Left ventricle myocardium inferior (tissue), 1 donor: ENCODE measurements at regions not wholly inside any gene's neighbourhood (a gene's known extent, or its start where the extent isn't known, plus 50 kb on each side); places are given as distances from the start of the nearest gene placed in this dataset.

Experiments used
- DNase-seq: peaks from one replicate; pipeline ENCODE4 v3.0.0-alpha.2; 2020
- H3K27ac ChIP-seq: fragments of 200-600 bp; replicated peaks from 2 replicates; pipeline ENCODE4 v1.8.0; 2021
- H3K27me3 ChIP-seq: fragments of 200-600 bp; 2 replicates; pipeline ENCODE4 v1.8.0; 2021; ENCODE audit warnings: low read depth
- H3K36me3 ChIP-seq: fragments of 200-600 bp; 2 replicates; pipeline ENCODE4 v1.8.0; 2021
- H3K4me1 ChIP-seq: fragments of 200-600 bp; 2 replicates; pipeline ENCODE4 v1.8.0; 2021
- H3K4me3 ChIP-seq: fragments of 200-600 bp; 2 replicates; pipeline ENCODE4 v1.8.0; 2021; ENCODE audit warnings: mild to moderate bottlenecking, moderate library complexity
- H3K9me3 ChIP-seq: fragments of 200-600 bp; replicated peaks from 2 replicates; pipeline ENCODE4 v1.8.0; 2021
- intact Hi-C: fragments of 100-400 bp; cut with micrococcal nuclease; formaldehyde crosslinking; loops from one replicate; pipeline ENCODE4 v1.11.0; 2022
- TF ChIP-seq, protein P1 (sequence below): fragments of 200-600 bp; IDR thresholded peaks from 2 replicates; pipeline ENCODE4 v1.8.0; 2021; ENCODE audit warnings: antibody characterized with exemption, mild to moderate bottlenecking, borderline replicate concordance
- donor health status: DM: no; HTN: yes; CAD: no; lungs with severe emphysema.

DNA sequence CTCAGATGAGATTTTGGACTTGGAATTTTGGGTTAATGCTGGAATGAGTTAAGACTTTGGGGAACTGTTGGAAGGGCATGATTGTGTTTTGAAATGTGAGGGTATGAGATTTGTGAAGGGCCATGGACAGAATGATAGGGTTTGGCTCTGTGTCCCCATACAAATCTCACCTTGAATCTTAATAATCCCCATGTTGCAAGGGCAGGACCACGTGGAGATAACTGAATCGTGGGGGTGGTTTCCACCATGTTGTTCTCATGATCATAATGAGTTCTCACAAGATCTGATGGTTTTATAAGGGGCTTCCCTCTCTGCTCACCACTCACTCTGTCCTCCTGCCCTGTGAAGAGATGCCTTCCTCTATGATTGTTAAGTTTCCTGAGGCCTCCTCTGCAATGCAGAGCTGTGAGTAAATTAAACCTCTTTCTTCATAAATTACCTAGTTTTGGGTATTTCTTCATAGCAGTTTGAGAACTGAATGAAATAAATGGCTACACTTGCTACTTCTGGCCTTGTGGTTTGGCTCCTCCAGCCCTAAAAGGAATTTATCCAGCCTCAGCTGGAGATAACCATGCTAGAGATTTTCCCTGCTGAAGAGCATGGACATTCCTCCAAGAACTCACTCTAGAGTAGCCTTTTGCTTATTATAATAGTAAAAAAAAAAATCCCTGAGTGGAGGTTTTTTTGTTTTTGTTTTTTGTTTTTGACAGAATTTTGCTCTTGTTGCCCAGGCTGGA lies 144.3 kb upstream of the TFPI start:
- H3K27ac ChIP-seq: no peak overlapping the region
- H3K36me3 ChIP-seq: no peaks in the 10 kb centered on the region
- H3K9me3 ChIP-seq: peaks cover 5% of the 10 kb centered on the region
- H3K27me3 ChIP-seq: no peaks in the 10 kb centered on the region
- no peak overlapping the region for H3K4me3 ChIP-seq
- no peak for DNase-seq
- intact Hi-C loops: no loop called here
- no peaks in the 10 kb centered on the region for H3K4me1 ChIP-seq
- TF ChIP-seq, protein P1, sequence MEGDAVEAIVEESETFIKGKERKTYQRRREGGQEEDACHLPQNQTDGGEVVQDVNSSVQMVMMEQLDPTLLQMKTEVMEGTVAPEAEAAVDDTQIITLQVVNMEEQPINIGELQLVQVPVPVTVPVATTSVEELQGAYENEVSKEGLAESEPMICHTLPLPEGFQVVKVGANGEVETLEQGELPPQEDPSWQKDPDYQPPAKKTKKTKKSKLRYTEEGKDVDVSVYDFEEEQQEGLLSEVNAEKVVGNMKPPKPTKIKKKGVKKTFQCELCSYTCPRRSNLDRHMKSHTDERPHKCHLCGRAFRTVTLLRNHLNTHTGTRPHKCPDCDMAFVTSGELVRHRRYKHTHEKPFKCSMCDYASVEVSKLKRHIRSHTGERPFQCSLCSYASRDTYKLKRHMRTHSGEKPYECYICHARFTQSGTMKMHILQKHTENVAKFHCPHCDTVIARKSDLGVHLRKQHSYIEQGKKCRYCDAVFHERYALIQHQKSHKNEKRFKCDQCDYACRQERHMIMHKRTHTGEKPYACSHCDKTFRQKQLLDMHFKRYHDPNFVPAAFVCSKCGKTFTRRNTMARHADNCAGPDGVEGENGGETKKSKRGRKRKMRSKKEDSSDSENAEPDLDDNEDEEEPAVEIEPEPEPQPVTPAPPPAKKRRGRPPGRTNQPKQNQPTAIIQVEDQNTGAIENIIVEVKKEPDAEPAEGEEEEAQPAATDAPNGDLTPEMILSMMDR: no peak

DNA sequence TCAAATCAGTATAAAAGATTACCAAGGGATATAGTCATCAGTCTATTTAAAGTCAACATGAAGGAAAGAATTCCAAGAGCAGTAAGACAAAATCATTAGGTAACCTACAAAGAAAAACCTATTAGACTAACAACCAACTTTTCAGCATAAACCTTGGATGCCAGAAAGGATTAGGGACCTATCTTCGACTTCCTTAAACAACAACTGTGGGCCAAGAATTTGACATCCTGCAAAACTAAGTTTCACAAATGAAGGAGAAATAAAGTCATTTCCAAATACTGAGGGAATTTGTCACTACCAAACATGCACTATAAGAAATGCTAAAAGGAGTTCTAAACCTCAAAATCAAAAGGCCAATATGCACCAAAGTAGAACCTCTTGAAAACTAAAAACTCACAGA lies 147.9 kb upstream of the TFPI start:
- Histone ChIP-seq H3K4me3 (no peak overlapping the region), H3K27me3 (no peaks in the 10 kb centered on the region), H3K9me3 (peaks cover 9% of the 10 kb centered on the region), H3K4me1 (no peaks in the 10 kb centered on the region), H3K36me3 (no peaks in the 10 kb centered on the region), H3K27ac (no peak overlapping the region)
- TF ChIP-seq, protein P1: no peak
- DNase-seq: no peak
- intact Hi-C loops: no loop called here

DNA sequence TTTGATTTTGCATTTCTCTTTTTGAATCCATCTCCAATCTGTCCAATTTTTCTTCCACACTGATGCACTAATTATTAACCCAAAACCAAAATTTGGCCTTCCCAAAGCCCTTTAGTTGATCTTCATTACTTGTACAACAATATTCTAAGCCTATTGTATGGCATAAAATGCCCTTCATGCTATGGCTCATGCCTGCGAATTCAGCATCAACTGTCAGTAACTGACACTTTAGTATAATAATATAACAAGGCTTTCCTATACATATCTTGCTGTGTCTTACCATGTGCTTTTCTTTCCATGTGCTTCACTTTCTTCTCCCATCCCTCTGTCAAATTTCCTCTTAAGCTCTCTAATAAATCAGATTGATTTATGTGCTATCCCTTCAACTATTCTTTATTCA lies 154.0 kb upstream of the TFPI start:
- TF ChIP-seq, protein P1: no peak
- no peak overlapping the region for H3K27ac ChIP-seq
- H3K4me1 ChIP-seq: no peaks in the 10 kb centered on the region
- no peak overlapping the region for H3K4me3 ChIP-seq
- peaks cover 7% of the 10 kb centered on the region for H3K9me3 ChIP-seq
- no peaks in the 10 kb centered on the region for H3K27me3 ChIP-seq
- H3K36me3 ChIP-seq: no peaks in the 10 kb centered on the region
- no peak for DNase-seq
- intact Hi-C loops: no loop called here

DNA sequence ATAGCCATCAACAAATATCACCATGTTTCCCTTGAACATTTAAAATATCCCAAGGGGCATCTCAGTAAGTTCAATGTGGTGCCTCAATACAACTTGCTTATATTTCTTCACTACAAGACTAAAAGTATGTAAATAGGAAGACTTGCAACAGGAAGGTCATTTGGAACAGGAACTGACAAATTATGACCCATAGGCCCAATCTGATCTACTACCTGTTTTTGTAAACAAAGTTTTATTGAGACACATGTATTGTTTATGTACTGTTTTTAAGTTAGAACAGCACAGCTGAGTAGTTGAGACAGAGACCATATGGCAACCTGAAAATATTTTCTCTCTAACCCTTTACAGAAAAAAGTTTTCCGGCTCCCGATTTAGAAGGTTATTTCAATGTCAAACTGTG lies 154.8 kb upstream of the TFPI start:
- Histone ChIP-seq H3K27ac (no peak overlapping the region), H3K9me3 (no peaks in the 10 kb centered on the region), H3K36me3 (no peaks in the 10 kb centered on the region), H3K4me3 (no peak overlapping the region), H3K27me3 (no peaks in the 10 kb centered on the region), H3K4me1 (no peaks in the 10 kb centered on the region)
- intact Hi-C loops: no loop called here
- no peak for DNase-seq
- TF ChIP-seq, protein P1: no peak

DNA sequence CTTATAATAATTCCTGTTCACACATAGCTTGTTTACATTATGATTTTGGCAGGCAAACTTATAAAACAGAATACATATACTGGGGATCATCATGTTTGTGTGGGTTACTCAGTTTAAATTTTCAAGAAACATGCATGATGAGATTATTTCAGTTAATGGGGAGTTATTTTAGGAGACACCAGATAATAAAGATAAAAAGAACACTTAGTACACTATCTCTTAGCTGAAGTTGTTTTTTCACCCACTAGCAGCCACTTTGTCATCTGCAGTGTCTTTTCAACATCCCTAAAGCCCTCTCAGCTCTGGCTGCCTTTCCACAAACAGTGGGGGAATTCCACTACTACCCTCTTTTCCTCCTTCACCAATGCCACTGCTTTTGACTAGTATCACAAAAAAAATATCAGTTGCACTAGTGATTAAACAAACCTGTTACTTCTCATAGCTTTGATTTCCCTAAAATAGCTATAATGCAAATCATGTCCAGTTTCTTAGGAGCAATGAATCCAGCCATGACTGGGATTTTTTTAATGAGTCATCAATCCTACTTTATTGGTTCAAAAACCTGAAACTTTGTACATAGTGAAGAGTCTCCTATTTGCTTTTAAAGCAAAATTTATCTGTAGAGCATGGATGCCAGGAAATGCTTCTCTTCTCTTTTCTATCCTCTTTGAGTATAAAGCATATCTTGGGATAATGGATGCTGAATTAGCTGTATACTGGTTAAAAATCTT lies 156.7 kb upstream of the TFPI start:
- Histone ChIP-seq H3K27me3 (no peaks in the 10 kb centered on the region), H3K4me3 (no peak overlapping the region), H3K9me3 (no peaks in the 10 kb centered on the region), H3K27ac (no peak overlapping the region), H3K4me1 (no peaks in the 10 kb centered on the region), H3K36me3 (no peaks in the 10 kb centered on the region)
- no peak for DNase-seq
- TF ChIP-seq, protein P1: no peak
- intact Hi-C loops: no loop called here
